22Rv1 (cell line): ENCODE measurements at regions not wholly inside any gene's neighbourhood (a gene's known extent, or its start where the extent isn't known, plus 50 kb on each side); places are given as distances from the start of the nearest gene placed in this dataset.

ENCODE experiments used
- H3K27ac ChIP-seq: fragments of 450-650 bp; 2 replicates; pipeline ENCODE4 v1.5.1; 2017
- CTCF ChIP-seq: fragments of 450-650 bp; IDR thresholded peaks from 2 replicates; pipeline ENCODE4 v1.5.1; 2017; ENCODE audit warnings: mild to moderate bottlenecking
- ZFX ChIP-seq: fragments of 450-650 bp; IDR thresholded peaks from 2 replicates; pipeline ENCODE4 v1.6.1; 2017; ENCODE audit warnings: antibody characterized with exemption, borderline replicate concordance

GRCh38 chrX:39859991-39860861, 237.5 kb downstream of the BCOR start:
- no peak for TF ChIP-seq ZFX
- TF ChIP-seq CTCF, result no peak
- no peak overlapping the region for H3K27ac ChIP-seq

- TF ChIP-seq CTCF (no peak), ZFX (no peak)
- no peak overlapping the region for H3K27ac ChIP-seq
These were observed 234.8 kb downstream of the BCOR start for GRCh38 chrX:39862963-39863362.

GRCh38 chrX:39866229-39866628, 231.5 kb downstream of the BCOR start:
- TF ChIP-seq ZFX (no peak), CTCF (no peak)
- no peak overlapping the region for H3K27ac ChIP-seq

GRCh38 chrX:39869846-39870601, 227.7 kb downstream of the BCOR start:
- TF ChIP-seq ZFX (no peak), CTCF (no peak)
- no peak overlapping the region for H3K27ac ChIP-seq

GRCh38 chrX:39871648-39872047, 226.1 kb downstream of the BCOR start:
- no peak overlapping the region for H3K27ac ChIP-seq
- TF ChIP-seq ZFX (no peak), CTCF (no peak)

GRCh38 chrX:39873117-39873516, 224.6 kb downstream of the BCOR start:
- TF ChIP-seq ZFX (no peak), CTCF (no peak)

More at GRCh38 chrX:39873117-39873516, 224.6 kb downstream of the BCOR start:
- H3K27ac ChIP-seq, result no peak overlapping the region
